ENCODE measurements at regions not wholly inside any gene's neighbourhood (a gene's known extent, or its start where the extent isn't known, plus 50 kb on each side); places are given as distances from the start of the nearest gene placed in this dataset.

DNA sequence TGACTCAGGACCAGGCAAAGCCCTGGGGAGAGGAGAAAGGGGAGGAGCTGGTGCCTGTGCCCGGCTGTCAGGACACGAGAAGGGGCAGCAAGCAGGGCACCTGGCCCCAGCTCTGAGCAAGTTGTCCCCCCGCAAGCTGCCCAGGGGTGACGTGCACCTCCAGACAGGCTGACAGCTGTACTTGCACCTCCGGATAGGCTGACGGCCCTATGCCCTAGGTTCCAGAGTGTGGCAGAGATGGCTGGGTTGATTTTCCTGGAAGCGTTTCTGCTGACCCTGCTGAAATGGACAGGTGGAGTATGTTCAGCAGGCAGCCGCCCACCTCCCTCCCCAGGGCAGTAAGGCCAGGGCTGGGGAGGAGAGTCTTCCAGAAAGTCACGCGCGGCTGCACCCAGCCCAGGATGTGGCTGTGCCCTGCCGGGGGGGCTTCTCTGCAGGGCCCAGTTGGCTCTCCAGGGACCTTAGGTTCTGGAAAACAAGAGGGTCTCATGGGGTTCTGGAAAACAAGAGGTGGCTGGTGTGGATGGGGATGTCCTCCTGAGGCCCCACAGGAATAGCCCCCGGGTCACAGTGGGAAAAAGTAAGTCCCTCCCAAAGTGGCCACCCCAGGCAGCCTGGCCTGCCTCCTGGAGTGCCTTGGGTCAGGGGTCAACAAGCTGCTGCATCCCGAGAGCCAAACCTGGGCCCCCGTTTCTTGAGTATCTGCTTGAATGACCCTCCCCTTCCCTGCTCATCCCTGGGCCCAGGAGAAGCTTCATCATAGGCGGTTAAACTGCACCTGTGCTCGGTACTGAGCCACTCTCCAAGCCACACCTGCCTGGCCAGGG is 71.4 kb upstream of the OTOS start:
- TF ChIP-seq, protein P1, sequence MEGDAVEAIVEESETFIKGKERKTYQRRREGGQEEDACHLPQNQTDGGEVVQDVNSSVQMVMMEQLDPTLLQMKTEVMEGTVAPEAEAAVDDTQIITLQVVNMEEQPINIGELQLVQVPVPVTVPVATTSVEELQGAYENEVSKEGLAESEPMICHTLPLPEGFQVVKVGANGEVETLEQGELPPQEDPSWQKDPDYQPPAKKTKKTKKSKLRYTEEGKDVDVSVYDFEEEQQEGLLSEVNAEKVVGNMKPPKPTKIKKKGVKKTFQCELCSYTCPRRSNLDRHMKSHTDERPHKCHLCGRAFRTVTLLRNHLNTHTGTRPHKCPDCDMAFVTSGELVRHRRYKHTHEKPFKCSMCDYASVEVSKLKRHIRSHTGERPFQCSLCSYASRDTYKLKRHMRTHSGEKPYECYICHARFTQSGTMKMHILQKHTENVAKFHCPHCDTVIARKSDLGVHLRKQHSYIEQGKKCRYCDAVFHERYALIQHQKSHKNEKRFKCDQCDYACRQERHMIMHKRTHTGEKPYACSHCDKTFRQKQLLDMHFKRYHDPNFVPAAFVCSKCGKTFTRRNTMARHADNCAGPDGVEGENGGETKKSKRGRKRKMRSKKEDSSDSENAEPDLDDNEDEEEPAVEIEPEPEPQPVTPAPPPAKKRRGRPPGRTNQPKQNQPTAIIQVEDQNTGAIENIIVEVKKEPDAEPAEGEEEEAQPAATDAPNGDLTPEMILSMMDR (IDR thresholded peaks at IDR 0.05 in 4 of 5, conservative IDR thresholded peaks at IDR 0.05 in 1 of 5): no peak
- no peak for TF ChIP-seq POLR2A (IDR thresholded peaks at IDR 0.05)

All from gastrocnemius medialis (tissue), 4 donors.